Endothelial cell of umbilical vein (primary cell): ENCODE measurements at regions not wholly inside any gene's neighbourhood (a gene's known extent, or its start where the extent isn't known, plus 50 kb on each side); places are given as distances from the start of the nearest gene placed in this dataset.

Experiments
- BruUV-seq: library from RNA; stranded (reverse); fragments of 400-500 nt; replicated peaks from 2 replicates; lab custom pipeline; 2021; lab: Mats Ljungman, UMichigan
- CTCF ChIA-PET: fragments of 300-600, 350-600 bp; sonication (Branson Sonifier 250); formaldehyde crosslinking; loops from one replicate; lab custom pipeline; 2021; ENCODE audit warnings: antibody characterized with exemption, inconsistent platforms; lab: Charles Lee
- POLR2A ChIA-PET: fragments of 300-600, 350-600 bp; sonication (Branson Sonifier 250); formaldehyde crosslinking; loops from one replicate; lab custom pipeline; 2021; ENCODE audit warnings: antibody characterized with exemption, inconsistent platforms; lab: Charles Lee
- DNase-seq: peaks from one replicate; pipeline ENCODE4 v3.0.0-alpha.2; 2011; ENCODE audit warnings: low read depth, low spot score
- FAIRE-seq: peaks from 2 replicates; lab custom pipeline; 2011; peaks lifted over from hg19 to GRCh38; lab: Jason Lieb, UNC
- H2AFZ ChIP-seq: 2 replicates; pipeline ENCODE4 v1.6.0; 2012; ENCODE audit warnings: low read depth, low read length, control low read depth, inconsistent platforms
- H3K27ac ChIP-seq: 2 replicates; pipeline ENCODE4 v1.5.1; 2011; ENCODE audit warnings: low read depth, mild to moderate bottlenecking, control low read depth, low read length, moderate library complexity; ENCODE audit not compliant: insufficient read depth
- H3K27me3 ChIP-seq, 2 experiments: 2 replicates each; pipeline versions ENCODE4 v1.6.0 to v1.6.1; 2011; ENCODE audit warnings: low read length in 2 of 2, mixed read lengths in 1 of 2; ENCODE audit not compliant: control insufficient read depth in 2 of 2, insufficient read depth in 2 of 2
- H3K36me3 ChIP-seq, 2 experiments: 2 replicates in 1 of 2; 3 replicates in 1 of 2; pipeline ENCODE4 v1.5.1; 2011; ENCODE audit warnings: low read length in 2 of 2, mild to moderate bottlenecking in 1 of 2, moderate library complexity in 1 of 2; ENCODE audit not compliant: control insufficient read depth in 2 of 2, insufficient read depth in 2 of 2; ENCODE audit errors: extremely low read depth in 1 of 2
- H3K4me1 ChIP-seq: 3 replicates; pipeline ENCODE4 v1.5.1; 2011; ENCODE audit warnings: mild to moderate bottlenecking, low read length; ENCODE audit not compliant: control insufficient read depth, insufficient read depth; ENCODE audit errors: extremely low read depth
- H3K4me2 ChIP-seq: 2 replicates; pipeline ENCODE4 v1.6.1; 2011; ENCODE audit warnings: low read length, control low read depth, mixed read lengths; ENCODE audit not compliant: insufficient read depth
- H3K4me3 ChIP-seq, 3 experiments: fragments of 200-600 bp in 1 of 3; sonication (generic), shearing (Covaris generic) in 1 of 3; replicated peaks in 1 of 3; 2 replicates each; pipeline ENCODE4 v1.5.1; 2011 to 2016; ENCODE audit warnings: control low read depth in 3 of 3, low read length in 3 of 3, mild to moderate bottlenecking in 2 of 3, inconsistent platforms in 1 of 3, low read depth in 1 of 3, moderate library complexity in 1 of 3; ENCODE audit not compliant: insufficient read depth in 1 of 3
- H3K79me2 ChIP-seq: 2 replicates; pipeline ENCODE4 v1.6.0; 2012; ENCODE audit warnings: low read length, inconsistent platforms; ENCODE audit not compliant: control insufficient read depth, insufficient read depth
- H3K9ac ChIP-seq: replicated peaks from 2 replicates; pipeline ENCODE3; 2011; ENCODE audit warnings: low read length, control low read depth; ENCODE audit not compliant: insufficient read depth; ENCODE audit errors: extremely low read depth
- H3K9me1 ChIP-seq: replicated peaks from 3 replicates; pipeline ENCODE4 v1.6.0; 2011; ENCODE audit warnings: mild to moderate bottlenecking, low read length; ENCODE audit not compliant: control insufficient read depth, insufficient read depth; ENCODE audit errors: extremely low read depth
- H3K9me3 ChIP-seq: replicated peaks from 2 replicates; pipeline ENCODE4 v1.5.1; 2012; ENCODE audit warnings: low read length, inconsistent platforms; ENCODE audit not compliant: control insufficient read depth, insufficient read depth
- H4K20me1 ChIP-seq: replicated peaks from 2 replicates; pipeline ENCODE3; 2011; ENCODE audit warnings: mild to moderate bottlenecking, low read length; ENCODE audit not compliant: control insufficient read depth, insufficient read depth; ENCODE audit errors: extremely low read depth
- CTCF ChIP-seq, 2 donors: IDR thresholded peaks; 1 replicate in 1 of 2; 2 replicates in 1 of 2; pipeline ENCODE4 v1.5.1; 2011; ENCODE audit warnings: low read length in 2 of 2, mild to moderate bottlenecking in 2 of 2, moderate library complexity in 2 of 2, control low read depth in 1 of 2, inconsistent platforms in 1 of 2, low read depth in 1 of 2; ENCODE audit not compliant: insufficient read depth in 1 of 2; ENCODE audit errors: extremely low read depth in 1 of 2
- EZH2 ChIP-seq: IDR thresholded peaks from 2 replicates; pipeline ENCODE4 v1.6.1; 2012; ENCODE audit warnings: borderline replicate concordance, low read depth, mild to moderate bottlenecking, moderate library complexity, low read length, inconsistent platforms; ENCODE audit not compliant: severe bottlenecking
- FOS ChIP-seq: IDR thresholded peaks from 2 replicates; pipeline ENCODE4 v1.6.1; 2011; ENCODE audit warnings: mild to moderate bottlenecking, low read length, moderate library complexity, borderline replicate concordance; ENCODE audit not compliant: insufficient read depth
- GATA2 ChIP-seq: IDR thresholded peaks from 2 replicates; pipeline ENCODE4 v1.7.0; 2011; ENCODE audit warnings: low read depth, mild to moderate bottlenecking, moderate library complexity, mixed read lengths, low read length; ENCODE audit not compliant: insufficient read length, insufficient read depth
- JUN ChIP-seq: IDR thresholded peaks from 2 replicates; pipeline ENCODE4 v1.6.1; 2011; ENCODE audit warnings: borderline replicate concordance, low read depth; ENCODE audit not compliant: insufficient read length, insufficient read depth
- MAX ChIP-seq: IDR thresholded peaks from 2 replicates; pipeline ENCODE4 v1.6.1; 2011; ENCODE audit not compliant: insufficient read depth, insufficient read length
- MYC ChIP-seq: IDR thresholded peaks from one replicate; pipeline ENCODE4 v1.6.1; 2011; ENCODE audit warnings: mild to moderate bottlenecking, low read depth, low read length
- POLR2A ChIP-seq: IDR thresholded peaks from 2 replicates; pipeline ENCODE4 v1.6.1; 2012; ENCODE audit warnings: low read depth, mild to moderate bottlenecking, control low read depth, low read length
- POLR2AphosphoS5 ChIP-seq: IDR thresholded peaks from 2 replicates; pipeline ENCODE4 v1.6.1; 2012; ENCODE audit warnings: low read depth, mild to moderate bottlenecking, control low read depth, low read length, moderate library complexity; ENCODE audit not compliant: insufficient read depth
- dilution Hi-C: fragments of 300-500 bp; cut with MboI; formaldehyde crosslinking; loops from one replicate; pipeline ENCODE4 v1.15.0; 2019; ENCODE audit warnings: low sequenced_read_pairs; ENCODE audit not compliant: extremely low pct_ligation_motif_present
- intact Hi-C: fragments of 100-400 bp; cut with micrococcal nuclease; formaldehyde crosslinking; loops from one replicate; pipeline ENCODE4 v1.10.0; 2022

- no peaks in the 10 kb centered on the region for H3K4me1 ChIP-seq
- H3K9me1 ChIP-seq = no peaks in the 10 kb centered on the region
- no peak overlapping the region for H3K4me2 ChIP-seq
- dilution Hi-C loops (no loop called here), intact Hi-C loops (no loop called here)
- no peaks in the 10 kb centered on the region for H3K36me3 ChIP-seq
- H3K4me3 ChIP-seq = no peak overlapping the region
- H3K9ac ChIP-seq = no peak overlapping the region
- peaks cover 4% of the 10 kb centered on the region for H3K9me3 ChIP-seq
- no peak for FAIRE-seq
- no peak overlapping the region for H2AFZ ChIP-seq
- no peak for DNase-seq
- TF ChIP-seq POLR2AphosphoS5 = no peak
- no peak for TF ChIP-seq JUN
- no peak for TF ChIP-seq FOS
- no peak for TF ChIP-seq CTCF (IDR thresholded peaks at IDR 0.05; ENCODE audit: extremely low read depth in 1 of 2, insufficient read depth in 1 of 2, low read depth in 1 of 2, low read length in 2 of 2)
- TF ChIP-seq GATA2 = no peak
- TF ChIP-seq POLR2A = no peak
- ChIA-PET CTCF (no interaction called here), POLR2A (no interaction called here)
- no peaks in the 10 kb centered on the region for H3K27me3 ChIP-seq
- no TSS peak for BruUV-seq
- no peaks in the 10 kb centered on the region for H4K20me1 ChIP-seq
- no peaks in the 10 kb centered on the region for H3K79me2 ChIP-seq
- no peak overlapping the region for H3K27ac ChIP-seq
Observed at GRCh38 chr20:41818991-41819390, 200.8 kb upstream of the CHD6 start.

- Histone ChIP-seq H3K79me2 (no peaks in the 10 kb centered on the region), H3K36me3 (no peaks in the 10 kb centered on the region), H3K27me3 (no peaks in the 10 kb centered on the region), H4K20me1 (no peaks in the 10 kb centered on the region), H3K27ac (no peak overlapping the region), H3K9ac (no peak overlapping the region), H3K4me3 (no peak overlapping the region), H3K9me3 (peaks cover 4% of the 10 kb centered on the region), H2AFZ (no peak overlapping the region), H3K4me2 (no peak overlapping the region), H3K4me1 (no peaks in the 10 kb centered on the region), H3K9me1 (no peaks in the 10 kb centered on the region)
- ChIA-PET POLR2A (no interaction called here), CTCF (no interaction called here)
- dilution Hi-C loops (no loop called here), intact Hi-C loops (no loop called here)
- no peak for TF ChIP-seq CTCF (IDR thresholded peaks at IDR 0.05; ENCODE audit: extremely low read depth in 1 of 2, insufficient read depth in 1 of 2, low read depth in 1 of 2, low read length in 2 of 2)
- no peak for TF ChIP-seq POLR2AphosphoS5
- TF ChIP-seq MAX = no peak
- no peak for TF ChIP-seq POLR2A
- no peak for TF ChIP-seq MYC
- no peak for TF ChIP-seq JUN
- TF ChIP-seq EZH2 = no peak
- no peak for TF ChIP-seq FOS
- TF ChIP-seq GATA2 = no peak
- no TSS peak for BruUV-seq
- FAIRE-seq = no peak
- DNase-seq = no peak
Observed at GRCh38 chr20:41818369-41818768, 200.2 kb upstream of the CHD6 start.
